HUES64 (cell line): ENCODE measurements at regions not wholly inside any gene's neighbourhood (a gene's known extent, or its start where the extent isn't known, plus 50 kb on each side); places are given as distances from the start of the nearest gene placed in this dataset.
"Not testable (repeated sequence)": the region's sequence is repeated elsewhere in the genome, so short reads cannot be mapped to it uniquely, and the experiment has no call there.

Experiments
- H3K27ac ChIP-seq: 2 replicates; pipeline ENCODE4 v1.7.0; 2013; ENCODE audit warnings: low read depth, low read length, inconsistent platforms
- H3K27me3 ChIP-seq: 2 replicates; pipeline ENCODE4 v1.6.1; 2013; ENCODE audit warnings: mild to moderate bottlenecking, low read length; ENCODE audit not compliant: insufficient read depth
- H3K36me3 ChIP-seq: 2 replicates; pipeline ENCODE4 v1.6.1; 2013; ENCODE audit warnings: mild to moderate bottlenecking, low read length; ENCODE audit not compliant: insufficient read depth
- H3K4me1 ChIP-seq: 2 replicates; pipeline ENCODE4 v1.6.1; 2013; ENCODE audit warnings: mild to moderate bottlenecking, low read length, moderate library complexity; ENCODE audit not compliant: insufficient read depth
- H3K4me3 ChIP-seq: 2 replicates; pipeline ENCODE4 v1.5.1; 2013; ENCODE audit warnings: mild to moderate bottlenecking, low read length, moderate library complexity
- H3K9ac ChIP-seq: 2 replicates; pipeline ENCODE4 v1.6.1; 2013; ENCODE audit warnings: mild to moderate bottlenecking, low read depth, low read length
- H3K9me3 ChIP-seq: 2 replicates; pipeline ENCODE4 v1.6.1; 2013; ENCODE audit warnings: low read depth, low read length; ENCODE audit not compliant: insufficient read depth
- WGBS: fragments of 150-250, 120-280 bp; methylation state at CpG from one replicate; pipeline ENCODE4 v1.1.7; 2013; ENCODE audit warnings: missing lambda C conversion rate; 5-methylcytosine and 5-hydroxymethylcytosine counted together

GRCh38 chr20:4325548-4326187 lies 76.6 kb upstream of the ADRA1D start:
- H3K27ac ChIP-seq, result no peak overlapping the region
- no peaks in the 10 kb centered on the region; the same call in 1 of the 2 replicates for H3K9me3 ChIP-seq
- no peaks in the 10 kb centered on the region for H3K4me1 ChIP-seq
- H3K36me3 ChIP-seq, result no peaks in the 10 kb centered on the region
- no peaks in the 10 kb centered on the region for H3K27me3 ChIP-seq
- WGBS, result 91% methylated on average over 8 of the region's 8 CpGs
- no peak overlapping the region for H3K4me3 ChIP-seq
- no peak overlapping the region for H3K9ac ChIP-seq

DNA sequence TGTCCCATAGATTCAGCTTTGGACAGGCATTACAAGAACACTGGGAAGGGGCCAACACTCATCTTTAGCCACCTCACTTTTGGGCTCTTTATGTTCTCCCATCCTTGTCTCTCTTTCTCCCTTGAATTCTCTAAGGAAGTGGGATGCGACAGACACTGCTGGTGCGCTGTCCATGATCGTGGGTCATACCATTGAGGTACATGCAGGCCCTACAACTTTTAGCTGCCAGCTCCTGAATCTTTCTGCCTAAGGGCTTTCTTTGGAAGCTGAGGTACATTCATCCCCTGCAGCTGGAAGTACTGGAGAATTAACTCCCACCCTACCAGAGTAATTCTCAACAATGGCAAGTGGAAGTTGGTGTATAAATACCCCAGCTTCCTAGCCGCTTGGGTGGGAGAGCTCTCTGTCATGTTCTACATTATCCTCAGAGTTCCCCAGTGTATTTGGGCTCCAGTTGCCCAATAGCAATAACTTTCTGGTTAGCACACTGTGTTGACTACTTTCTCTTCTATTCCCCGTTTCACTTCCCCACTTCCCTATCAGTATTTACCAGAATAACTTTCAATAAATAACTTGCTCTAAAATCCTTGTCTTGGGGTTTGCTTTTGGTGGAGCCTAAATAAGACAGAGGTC lies 75.6 kb upstream of the ADRA1D start:
- Histone ChIP-seq H3K9ac (no peak overlapping the region), H3K36me3 (no peaks in the 10 kb centered on the region), H3K27ac (no peak overlapping the region), H3K9me3 (no peaks in the 10 kb centered on the region; the same call in 1 of the 2 replicates), H3K27me3 (no peaks in the 10 kb centered on the region), H3K4me3 (no peak overlapping the region), H3K4me1 (no peaks in the 10 kb centered on the region)
- 97% methylated on average over 5 of the region's 5 CpGs for WGBS

DNA sequence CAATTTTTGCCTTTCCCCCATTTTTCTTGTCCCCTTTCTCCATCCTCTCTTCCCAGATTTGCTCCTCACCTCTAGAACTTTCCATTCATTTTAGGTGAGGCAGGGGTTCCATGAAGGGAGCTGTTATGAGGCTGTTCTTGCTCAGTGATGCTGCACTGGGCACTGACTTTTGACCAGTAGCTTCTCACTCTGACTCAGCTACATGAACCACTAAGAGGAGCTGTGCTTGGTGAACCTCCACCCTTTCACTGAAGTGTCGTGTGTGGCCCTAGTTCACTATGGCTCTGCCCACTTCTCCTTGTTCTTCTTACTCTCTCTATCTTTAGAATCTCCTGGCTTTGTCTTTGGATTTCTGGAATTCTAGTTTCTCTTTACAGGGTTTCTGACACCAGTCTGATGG lies 73.4 kb upstream of the ADRA1D start:
- 90% methylated on average over 1 of the region's 1 CpG for WGBS
- H3K9me3 ChIP-seq, result peaks cover 2% of the 10 kb centered on the region; the same call in 1 of the 2 replicates

DNA sequence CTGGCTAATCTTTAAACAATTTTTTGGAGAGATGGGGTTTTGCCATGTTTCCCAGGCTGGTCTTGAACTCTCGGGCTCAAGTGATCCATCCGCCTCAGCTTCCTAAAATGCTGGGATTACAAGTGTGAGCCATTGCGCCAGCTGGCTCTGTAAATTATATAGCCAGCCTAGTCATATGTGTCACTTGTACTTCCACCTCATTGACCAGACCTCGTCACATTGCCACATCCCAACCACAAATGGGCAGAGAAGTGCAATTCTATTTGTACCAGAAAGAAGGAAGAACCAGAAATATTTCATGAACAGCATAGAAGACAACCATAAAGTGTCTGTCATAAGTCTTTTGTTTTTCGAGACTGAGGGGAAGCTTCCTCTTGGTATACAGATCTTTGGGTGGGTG lies 71.2 kb upstream of the ADRA1D start:
- Histone ChIP-seq H3K4me1 (no peaks in the 10 kb centered on the region), H3K9ac (no peak overlapping the region), H3K4me3 (no peak overlapping the region), H3K36me3 (no peaks in the 10 kb centered on the region), H3K27ac (no peak overlapping the region), H3K9me3 (0 out of 2 replicates have a peak, but pooled peaks cover 2% of the 10 kb centered on the region), H3K27me3 (no peaks in the 10 kb centered on the region)
- 96% methylated on average over 5 of the region's 5 CpGs for whole genome bisulfite sequencing

More for the DNA sequence above, 73.4 kb upstream of the ADRA1D start:
- Histone ChIP-seq H3K4me1 (no peaks in the 10 kb centered on the region), H3K27me3 (no peaks in the 10 kb centered on the region), H3K36me3 (no peaks in the 10 kb centered on the region), H3K27ac (no peak overlapping the region), H3K9ac (no peak overlapping the region), H3K4me3 (no peak overlapping the region)

DNA sequence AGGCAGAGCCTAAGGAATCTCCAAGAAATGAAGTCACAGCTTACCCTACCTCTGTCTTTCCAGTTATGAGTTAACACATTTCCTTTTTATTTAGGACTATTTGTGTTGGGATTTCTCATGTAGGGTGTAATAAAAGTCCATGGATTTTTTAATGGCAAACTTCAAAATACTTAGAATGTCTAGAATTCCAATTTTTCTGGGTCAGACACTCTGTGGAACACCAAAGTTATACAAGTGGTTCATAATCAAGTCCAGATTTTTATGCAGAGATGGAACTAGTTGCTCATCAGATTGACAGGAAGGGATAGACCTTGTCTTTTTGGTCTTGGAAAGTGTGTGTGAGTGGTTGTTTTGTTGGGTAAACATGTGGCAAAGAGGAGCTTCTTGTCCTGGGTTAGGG lies 69.8 kb upstream of the ADRA1D start:
- H3K4me3 ChIP-seq, result no peak overlapping the region
- H3K36me3 ChIP-seq, result no peaks in the 10 kb centered on the region
- H3K27me3 ChIP-seq, result no peaks in the 10 kb centered on the region
- 0 out of 2 replicates have a peak, but pooled peaks cover 2% of the 10 kb centered on the region for H3K9me3 ChIP-seq
- H3K9ac ChIP-seq, result no peak overlapping the region
- H3K4me1 ChIP-seq, result no peaks in the 10 kb centered on the region
- no peak overlapping the region for H3K27ac ChIP-seq

- WGBS, result 70% methylated on average over 4 of the region's 4 CpGs
- not testable (repeated sequence) for H3K4me1 ChIP-seq, H3K27me3 ChIP-seq, H3K27ac ChIP-seq, H3K4me3 ChIP-seq, H3K36me3 ChIP-seq, H3K9ac ChIP-seq, H3K9me3 ChIP-seq
These were observed 61.5 kb upstream of the ADRA1D start for GRCh38 chr20:4310616-4311015.

- Histone ChIP-seq H3K9me3 (no peaks in the 10 kb centered on the region; the same call in 1 of the 2 replicates), H3K4me3 (no peak overlapping the region), H3K27ac (no peak overlapping the region), H3K27me3 (no peaks in the 10 kb centered on the region), H3K9ac (no peak overlapping the region), H3K4me1 (no peaks in the 10 kb centered on the region), H3K36me3 (no peaks in the 10 kb centered on the region)
- 84% methylated on average over 2 of the region's 2 CpGs for WGBS
These were observed 57.1 kb upstream of the ADRA1D start for GRCh38 chr20:4306206-4306605.

DNA sequence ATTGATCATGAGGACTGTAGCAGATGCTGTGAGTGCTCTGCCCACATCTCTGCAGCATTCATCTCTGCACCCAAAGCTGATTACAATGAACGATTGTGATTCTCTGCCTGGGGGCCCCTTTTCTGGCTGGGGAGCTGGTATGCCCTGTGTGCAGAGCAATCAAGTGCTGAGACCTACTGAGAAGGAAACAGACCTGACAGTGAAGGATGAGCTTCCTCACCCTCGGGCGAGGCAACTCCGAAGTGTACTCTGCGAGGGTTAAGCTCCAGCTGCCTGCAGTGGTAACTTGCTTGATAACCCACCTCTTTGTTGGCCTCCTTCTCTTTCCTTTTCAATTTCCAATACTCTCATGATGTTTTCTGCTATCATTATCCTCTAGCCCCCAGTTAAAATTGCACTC lies 56.0 kb upstream of the ADRA1D start:
- Histone ChIP-seq H3K36me3 (no peaks in the 10 kb centered on the region), H3K4me1 (no peaks in the 10 kb centered on the region), H3K9ac (no peak overlapping the region), H3K9me3 (no peaks in the 10 kb centered on the region), H3K27ac (no peak overlapping the region), H3K27me3 (no peaks in the 10 kb centered on the region), H3K4me3 (no peak overlapping the region)
- 92% methylated on average over 5 of the region's 5 CpGs for WGBS

- H3K27me3 ChIP-seq, result no peaks in the 10 kb centered on the region
- H3K4me3 ChIP-seq, result no peak overlapping the region
- H3K4me1 ChIP-seq, result no peaks in the 10 kb centered on the region
- H3K36me3 ChIP-seq, result no peaks in the 10 kb centered on the region
- 93% methylated on average over 5 of the region's 5 CpGs for WGBS
- no peak overlapping the region for H3K27ac ChIP-seq
- H3K9me3 ChIP-seq, result no peaks in the 10 kb centered on the region
- H3K9ac ChIP-seq, result no peak overlapping the region
These were observed 55.5 kb upstream of the ADRA1D start for GRCh38 chr20:4304601-4305000.

DNA sequence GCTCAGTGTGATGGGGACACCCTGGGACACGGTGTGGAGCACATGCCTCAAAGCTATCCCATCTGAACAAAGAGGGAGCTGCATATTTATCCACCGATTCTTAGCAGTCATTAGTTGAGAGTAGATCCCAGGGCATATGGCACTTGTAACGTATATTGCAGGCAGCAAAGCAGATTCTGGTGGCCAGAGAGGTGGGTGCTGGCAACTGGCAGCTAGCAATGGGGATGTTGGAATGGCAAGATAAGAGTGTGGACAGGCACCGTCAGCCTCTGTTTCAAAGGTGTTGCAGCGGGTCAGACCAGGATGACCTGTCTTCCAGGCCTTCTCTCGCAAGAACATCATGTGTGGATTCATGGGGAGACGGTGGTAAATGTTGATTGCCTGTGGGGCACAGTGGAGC lies 54.0 kb upstream of the ADRA1D start:
- no peak overlapping the region for H3K27ac ChIP-seq
- WGBS, result 89% methylated on average over 7 of the region's 7 CpGs
- H3K4me1 ChIP-seq, result no peaks in the 10 kb centered on the region

GRCh38 chr20:4300921-4301320 lies 51.8 kb upstream of the ADRA1D start:
- WGBS, result 85% methylated on average over 1 of the region's 1 CpG
- Histone ChIP-seq H3K9ac (no peak overlapping the region), H3K4me1 (no peaks in the 10 kb centered on the region), H3K27ac (no peak overlapping the region), H3K36me3 (no peaks in the 10 kb centered on the region), H3K27me3 (no peaks in the 10 kb centered on the region), H3K9me3 (no peaks in the 10 kb centered on the region), H3K4me3 (no peak overlapping the region)

More for the DNA sequence above, 54.0 kb upstream of the ADRA1D start:
- Histone ChIP-seq H3K9me3 (no peaks in the 10 kb centered on the region), H3K4me3 (no peak overlapping the region), H3K27me3 (no peaks in the 10 kb centered on the region), H3K36me3 (no peaks in the 10 kb centered on the region), H3K9ac (no peak overlapping the region)
